ENCODE measurements at regions not wholly inside any gene's neighbourhood (a gene's known extent, or its start where the extent isn't known, plus 50 kb on each side); places are given as distances from the start of the nearest gene placed in this dataset.
"Not testable (repeated sequence)": the region's sequence is repeated elsewhere in the genome, so short reads cannot be mapped to it uniquely, and the experiment has no call there.

- no peak for DNase-seq
These were observed 62.2 kb upstream of the TENM4 start for GRCh38 chr11:79503028-79503427.

- no peak for DNase-seq
These were observed 60.9 kb upstream of the TENM4 start for GRCh38 chr11:79501707-79502106.

- DNase-seq: not testable (repeated sequence)
These were observed 59.1 kb upstream of the TENM4 start for GRCh38 chr11:79499929-79500328.

- DNase-seq: no peak
These were observed 57.8 kb upstream of the TENM4 start for GRCh38 chr11:79498667-79499066.

GRCh38 chr11:79493555-79494171 lies 52.8 kb upstream of the TENM4 start:
- peak; percentile 68 for DNase-seq

- no peak for DNase-seq
These were observed 51.2 kb upstream of the TENM4 start for GRCh38 chr11:79492008-79492407.

Measured in activated effector memory CD4-positive, alpha-beta T cell treated with anti-CD3 and anti-CD28 coated beads, Interleukin-2, amount 50 U/mL, for 16 hours (primary cell).